ENCODE measurements at regions not wholly inside any gene's neighbourhood (a gene's known extent, or its start where the extent isn't known, plus 50 kb on each side); places are given as distances from the start of the nearest gene placed in this dataset.

DNA sequence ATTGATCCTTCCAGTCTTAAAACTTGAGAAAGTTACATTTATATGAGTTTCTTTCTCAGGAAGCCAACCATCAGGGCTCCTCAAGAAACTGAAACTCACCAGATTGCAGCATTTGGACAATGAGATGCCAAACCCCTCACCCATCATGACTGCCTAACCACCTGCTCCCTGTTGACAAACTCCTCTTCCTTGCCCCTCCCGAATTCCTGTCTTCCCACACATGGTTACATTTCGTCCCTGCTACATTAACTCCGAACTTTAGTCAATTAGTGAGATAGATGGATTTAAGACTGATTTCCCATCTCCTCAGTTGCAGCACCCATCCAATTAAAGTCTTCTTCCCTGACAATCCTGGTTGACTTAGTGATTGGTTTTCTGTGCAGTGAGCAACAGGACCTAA lies 118.7 kb downstream of the ZNF330 start:
- H3K27me3 ChIP-seq: no peaks in the 10 kb centered on the region
- ATAC-seq: no peak
- intact Hi-C loops (cut with DNase I; ENCODE audit: low total_unique reads) (loop anchor here (10.0 kb wide), 1 partner anchor 85 kb away; no protein-coding TSS in a partner anchor), in situ Hi-C loops (cut with MboI; ENCODE audit: low sequenced_read_pairs in 4 of 4) (no loop called here)
- H3K4me1 ChIP-seq: peaks cover 0 to 5% of the 10 kb centered on the region in 2 donors
- H3K36me3 ChIP-seq: no peaks in the 10 kb centered on the region
- no peak for TF ChIP-seq POLR2A (IDR thresholded peaks at IDR 0.05)
- TF ChIP-seq, protein P1, sequence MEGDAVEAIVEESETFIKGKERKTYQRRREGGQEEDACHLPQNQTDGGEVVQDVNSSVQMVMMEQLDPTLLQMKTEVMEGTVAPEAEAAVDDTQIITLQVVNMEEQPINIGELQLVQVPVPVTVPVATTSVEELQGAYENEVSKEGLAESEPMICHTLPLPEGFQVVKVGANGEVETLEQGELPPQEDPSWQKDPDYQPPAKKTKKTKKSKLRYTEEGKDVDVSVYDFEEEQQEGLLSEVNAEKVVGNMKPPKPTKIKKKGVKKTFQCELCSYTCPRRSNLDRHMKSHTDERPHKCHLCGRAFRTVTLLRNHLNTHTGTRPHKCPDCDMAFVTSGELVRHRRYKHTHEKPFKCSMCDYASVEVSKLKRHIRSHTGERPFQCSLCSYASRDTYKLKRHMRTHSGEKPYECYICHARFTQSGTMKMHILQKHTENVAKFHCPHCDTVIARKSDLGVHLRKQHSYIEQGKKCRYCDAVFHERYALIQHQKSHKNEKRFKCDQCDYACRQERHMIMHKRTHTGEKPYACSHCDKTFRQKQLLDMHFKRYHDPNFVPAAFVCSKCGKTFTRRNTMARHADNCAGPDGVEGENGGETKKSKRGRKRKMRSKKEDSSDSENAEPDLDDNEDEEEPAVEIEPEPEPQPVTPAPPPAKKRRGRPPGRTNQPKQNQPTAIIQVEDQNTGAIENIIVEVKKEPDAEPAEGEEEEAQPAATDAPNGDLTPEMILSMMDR (IDR thresholded peaks at IDR 0.05 in 4 of 5, conservative IDR thresholded peaks at IDR 0.05 in 1 of 5): no peak
- H3K9me3 ChIP-seq: no peaks in the 10 kb centered on the region
- no peak overlapping the region for H3K27ac ChIP-seq
- no peak for DNase-seq
- H3K4me3 ChIP-seq: no peak overlapping the region

DNA sequence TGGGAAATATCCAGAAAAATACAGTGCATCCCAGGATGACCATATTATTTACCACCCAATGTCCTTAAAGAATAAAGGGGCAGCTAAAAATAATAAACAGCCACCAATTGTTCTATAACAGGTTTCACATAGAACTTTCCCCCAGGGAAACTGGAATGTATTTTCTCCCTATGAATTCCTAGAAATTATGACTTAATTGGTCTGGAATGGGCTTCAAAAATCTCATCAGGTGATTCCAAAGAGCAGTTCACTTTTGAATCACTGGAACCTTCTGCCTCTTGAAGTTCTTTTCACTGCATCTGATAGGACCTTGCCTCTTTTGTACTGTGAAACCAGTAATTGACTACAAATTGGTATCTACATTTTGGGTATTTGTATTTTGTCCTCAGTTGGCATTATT lies 119.3 kb downstream of the ZNF330 start:
- no peak overlapping the region for H3K4me3 ChIP-seq
- no peaks in the 10 kb centered on the region for H3K36me3 ChIP-seq
- ATAC-seq (no peak), DNase-seq (no peak)
- in situ Hi-C loops (cut with MboI; ENCODE audit: low sequenced_read_pairs in 4 of 4): no loop called here
- no peak for TF ChIP-seq POLR2A (IDR thresholded peaks at IDR 0.05)
- TF ChIP-seq, protein P1 (IDR thresholded peaks at IDR 0.05 in 4 of 5, conservative IDR thresholded peaks at IDR 0.05 in 1 of 5): no peak
- H3K4me1 ChIP-seq: no peaks in the 10 kb centered on the region
- intact Hi-C loops (cut with DNase I; ENCODE audit: low total_unique reads): loop anchor here (5.0 to 10.0 kb wide), 3 partner anchors 33 to 365 kb away; no protein-coding TSS in a partner anchor
- no peak overlapping the region for H3K27ac ChIP-seq
- H3K9me3 ChIP-seq: no peaks in the 10 kb centered on the region
- H3K27me3 ChIP-seq: no peaks in the 10 kb centered on the region

DNA sequence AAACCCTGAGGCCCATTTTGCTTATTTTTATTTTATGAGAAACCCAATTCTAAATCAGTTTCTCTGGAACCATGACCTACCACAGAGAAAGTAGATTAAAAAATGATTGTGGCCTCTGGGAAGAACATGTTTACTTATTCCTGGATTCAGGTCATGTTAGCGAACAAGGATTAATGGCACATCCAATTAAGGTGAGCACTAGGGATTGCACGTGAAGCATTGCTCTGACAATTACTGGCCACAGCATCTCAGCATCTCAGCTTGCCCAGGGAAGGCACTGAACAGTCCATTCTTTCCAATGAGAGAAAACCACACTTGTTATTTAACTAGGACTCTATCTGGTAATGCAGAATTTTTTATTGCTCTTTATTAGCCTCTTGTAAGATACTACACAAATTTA lies 119.8 kb downstream of the ZNF330 start:
- no peaks in the 10 kb centered on the region for H3K9me3 ChIP-seq
- no peak for ATAC-seq
- H3K27me3 ChIP-seq: no peaks in the 10 kb centered on the region
- no peak for DNase-seq
- TF ChIP-seq, protein P1 (IDR thresholded peaks at IDR 0.05 in 4 of 5, conservative IDR thresholded peaks at IDR 0.05 in 1 of 5): no peak
- no peak for TF ChIP-seq POLR2A (IDR thresholded peaks at IDR 0.05)
- H3K27ac ChIP-seq: no peak overlapping the region
- H3K36me3 ChIP-seq: no peaks in the 10 kb centered on the region
- H3K4me1 ChIP-seq: no peaks in the 10 kb centered on the region
- intact Hi-C loops (cut with DNase I; ENCODE audit: low total_unique reads) (loop anchor here (5.0 to 10.0 kb wide), 2 partner anchors 33 to 364 kb away; no protein-coding TSS in a partner anchor), in situ Hi-C loops (cut with MboI; ENCODE audit: low sequenced_read_pairs in 4 of 4) (no loop called here)
- no peak overlapping the region for H3K4me3 ChIP-seq

DNA sequence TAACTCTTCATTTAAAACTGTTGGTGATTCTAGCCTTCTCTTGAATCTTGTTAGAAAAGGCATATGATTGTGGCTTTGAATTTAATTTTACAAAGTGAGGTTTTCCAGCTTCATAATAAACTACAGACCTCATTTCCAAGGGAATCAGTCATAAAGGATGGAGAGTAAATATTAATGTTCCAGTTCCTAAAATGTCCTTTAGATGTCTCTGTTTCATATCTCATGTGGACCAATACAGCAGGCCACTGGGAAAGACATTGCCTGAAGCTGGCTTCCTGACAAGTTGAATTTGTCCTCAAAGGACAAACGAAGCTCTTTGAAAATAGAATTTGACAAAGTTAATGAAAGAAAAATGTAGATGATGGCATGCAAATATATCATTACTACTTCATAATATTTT lies 125.4 kb downstream of the ZNF330 start:
- Histone ChIP-seq H3K4me3 (no peak overlapping the region), H3K4me1 (peaks cover 0 to 6% of the 10 kb centered on the region in 2 donors), H3K9me3 (no peaks in the 10 kb centered on the region), H3K36me3 (no peaks in the 10 kb centered on the region), H3K27me3 (no peaks in the 10 kb centered on the region), H3K27ac (no peak overlapping the region)
- intact Hi-C loops (cut with DNase I; ENCODE audit: low total_unique reads) (loop anchor here (10.0 kb wide), 1 partner anchor 359 kb away; no protein-coding TSS in a partner anchor), in situ Hi-C loops (cut with MboI; ENCODE audit: low sequenced_read_pairs in 4 of 4) (no loop called here)
- no peak for DNase-seq
- ATAC-seq: peak in 1 of 2 donors; percentile 71
- no peak for TF ChIP-seq POLR2A (IDR thresholded peaks at IDR 0.05)
- TF ChIP-seq, protein P1 (IDR thresholded peaks at IDR 0.05 in 4 of 5, conservative IDR thresholded peaks at IDR 0.05 in 1 of 5): peak; percentile 11 to 56 (median 27)

DNA sequence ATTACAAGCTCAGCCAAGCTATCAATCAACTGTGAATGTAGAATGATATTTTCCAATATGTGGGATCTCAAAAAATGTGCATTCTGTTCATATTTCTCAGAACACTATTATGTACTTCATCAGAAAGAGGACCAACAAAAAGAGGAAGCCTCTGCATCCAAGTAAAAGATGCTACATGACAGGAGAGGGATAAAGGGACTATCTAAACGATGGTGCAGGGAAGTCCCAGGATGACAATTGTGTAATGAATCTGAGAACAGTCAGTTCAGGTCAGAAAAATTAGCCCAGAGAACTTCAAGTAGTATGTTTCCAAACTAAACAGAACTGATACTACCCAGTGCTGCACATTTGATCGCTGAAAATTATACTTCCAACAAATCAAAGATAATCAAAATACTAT lies 127.0 kb downstream of the ZNF330 start:
- in situ Hi-C loops (cut with MboI; ENCODE audit: low sequenced_read_pairs in 4 of 4): no loop called here
- Histone ChIP-seq H3K9me3 (no peaks in the 10 kb centered on the region), H3K4me3 (no peak overlapping the region), H3K27ac (no peak overlapping the region), H3K4me1 (peaks cover 0 to 6% of the 10 kb centered on the region in 2 donors), H3K27me3 (no peaks in the 10 kb centered on the region), H3K36me3 (no peaks in the 10 kb centered on the region)
- no peak for ATAC-seq
- TF ChIP-seq, protein P1 (IDR thresholded peaks at IDR 0.05 in 4 of 5, conservative IDR thresholded peaks at IDR 0.05 in 1 of 5): no peak
- no peak for TF ChIP-seq POLR2A (IDR thresholded peaks at IDR 0.05)
- intact Hi-C loops (cut with DNase I; ENCODE audit: low total_unique reads): loop anchor here (10.0 kb wide), 1 partner anchor 357 kb away; no protein-coding TSS in a partner anchor
- DNase-seq: no peak
